MCF 10A (cell line): ENCODE measurements at regions not wholly inside any gene's neighbourhood (a gene's known extent, or its start where the extent isn't known, plus 50 kb on each side); places are given as distances from the start of the nearest gene placed in this dataset.

Source experiments
- BruUV-seq: library from RNA; stranded (reverse); fragments of 400-500 nt; replicated peaks from 2 replicates; lab custom pipeline; 2021; lab: Mats Ljungman, UMichigan
- CTCF ChIA-PET: fragments of 300-600 bp; sonication (Branson Sonifier 250); formaldehyde crosslinking; extraction: SDS; loops from one replicate; lab custom pipeline; 2021; ENCODE audit warnings: antibody characterized with exemption, inconsistent platforms; lab: Yijun Ruan, JAX
- POLR2A ChIA-PET: fragments of 300-600, 350-650 bp; sonication (Branson Sonifier 250); formaldehyde crosslinking; extraction: SDS; loops from one replicate; lab custom pipeline; 2020; ENCODE audit warnings: antibody characterized with exemption, inconsistent platforms; lab: Yijun Ruan, JAX
- DNase-seq: peaks from one replicate; pipeline ENCODE4 v3.0.0-alpha.2; 2018; ENCODE audit not compliant: unreplicated experiment
- H3K27ac Mint-ChIP-seq: one replicate; pipeline ENCODE4 v1.8.0; 2022; ENCODE audit warnings: mild to moderate bottlenecking, low read depth, mixed read lengths; ENCODE audit not compliant: unreplicated experiment
- H3K27me3 Mint-ChIP-seq: one replicate; pipeline ENCODE4 v1.8.0; 2022; ENCODE audit warnings: mixed read lengths; ENCODE audit not compliant: insufficient read depth, unreplicated experiment
- H3K36me3 Mint-ChIP-seq: one replicate; pipeline ENCODE4 v1.8.0; 2022; ENCODE audit warnings: mild to moderate bottlenecking, moderate library complexity, mixed read lengths; ENCODE audit not compliant: insufficient read depth, unreplicated experiment
- H3K4me1 Mint-ChIP-seq: one replicate; pipeline ENCODE4 v1.8.0; 2022; ENCODE audit warnings: mixed read lengths; ENCODE audit not compliant: insufficient read depth, unreplicated experiment
- H3K4me3 Mint-ChIP-seq: one replicate; pipeline ENCODE4 v1.8.0; 2022; ENCODE audit warnings: mild to moderate bottlenecking, moderate library complexity, mixed read lengths; ENCODE audit not compliant: unreplicated experiment
- H3K9me3 Mint-ChIP-seq: one replicate; pipeline ENCODE4 v1.8.0; 2022; ENCODE audit warnings: mixed read lengths; ENCODE audit not compliant: unreplicated experiment
- intact Hi-C: fragments of 100-400 bp; cut with micrococcal nuclease; formaldehyde crosslinking; loops from 2 replicates; pipeline ENCODE4 v1.14.1; 2022
- TF ChIP-seq, protein P1 (sequence below): fragments of 200-600 bp; IDR thresholded peaks from one replicate; pipeline ENCODE4 v1.8.0; 2022; ENCODE audit warnings: antibody characterized with exemption, mild to moderate bottlenecking; ENCODE audit not compliant: unreplicated experiment

DNA sequence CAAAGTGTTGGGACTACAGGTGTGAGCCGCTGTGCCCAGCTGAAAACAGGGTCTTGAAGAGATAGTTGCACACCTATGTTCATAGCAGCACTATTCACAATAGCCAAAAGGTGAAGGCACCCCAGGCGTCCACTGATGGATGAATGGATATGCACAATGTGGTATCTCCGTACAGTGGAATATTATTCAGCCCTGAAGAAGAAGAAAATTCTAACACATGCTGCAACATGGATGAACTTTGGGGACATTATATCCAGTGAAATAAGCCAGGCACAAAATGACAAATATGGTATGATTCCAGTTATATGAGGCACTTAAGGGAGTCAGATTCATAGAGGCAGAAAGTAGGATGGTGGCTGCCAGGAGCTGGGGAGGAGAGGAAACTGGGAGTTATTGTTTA is 137.6 kb upstream of the WNT4 start:
- Mint-ChIP-seq H3K27me3 (peaks cover 84% of the 10 kb centered on the region), H3K9me3 (peaks cover 14% of the 10 kb centered on the region), H3K27ac (no peak overlapping the region), H3K4me1 (no peaks in the 10 kb centered on the region), H3K36me3 (no peaks in the 10 kb centered on the region), H3K4me3 (no peak overlapping the region)
- TF ChIP-seq, protein P1, sequence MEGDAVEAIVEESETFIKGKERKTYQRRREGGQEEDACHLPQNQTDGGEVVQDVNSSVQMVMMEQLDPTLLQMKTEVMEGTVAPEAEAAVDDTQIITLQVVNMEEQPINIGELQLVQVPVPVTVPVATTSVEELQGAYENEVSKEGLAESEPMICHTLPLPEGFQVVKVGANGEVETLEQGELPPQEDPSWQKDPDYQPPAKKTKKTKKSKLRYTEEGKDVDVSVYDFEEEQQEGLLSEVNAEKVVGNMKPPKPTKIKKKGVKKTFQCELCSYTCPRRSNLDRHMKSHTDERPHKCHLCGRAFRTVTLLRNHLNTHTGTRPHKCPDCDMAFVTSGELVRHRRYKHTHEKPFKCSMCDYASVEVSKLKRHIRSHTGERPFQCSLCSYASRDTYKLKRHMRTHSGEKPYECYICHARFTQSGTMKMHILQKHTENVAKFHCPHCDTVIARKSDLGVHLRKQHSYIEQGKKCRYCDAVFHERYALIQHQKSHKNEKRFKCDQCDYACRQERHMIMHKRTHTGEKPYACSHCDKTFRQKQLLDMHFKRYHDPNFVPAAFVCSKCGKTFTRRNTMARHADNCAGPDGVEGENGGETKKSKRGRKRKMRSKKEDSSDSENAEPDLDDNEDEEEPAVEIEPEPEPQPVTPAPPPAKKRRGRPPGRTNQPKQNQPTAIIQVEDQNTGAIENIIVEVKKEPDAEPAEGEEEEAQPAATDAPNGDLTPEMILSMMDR = no peak
- CTCF ChIA-PET = no interaction called here
- intact Hi-C loops = no loop called here
- no TSS peak for BruUV-seq
- POLR2A ChIA-PET = no interaction called here
- no peak for DNase-seq

DNA sequence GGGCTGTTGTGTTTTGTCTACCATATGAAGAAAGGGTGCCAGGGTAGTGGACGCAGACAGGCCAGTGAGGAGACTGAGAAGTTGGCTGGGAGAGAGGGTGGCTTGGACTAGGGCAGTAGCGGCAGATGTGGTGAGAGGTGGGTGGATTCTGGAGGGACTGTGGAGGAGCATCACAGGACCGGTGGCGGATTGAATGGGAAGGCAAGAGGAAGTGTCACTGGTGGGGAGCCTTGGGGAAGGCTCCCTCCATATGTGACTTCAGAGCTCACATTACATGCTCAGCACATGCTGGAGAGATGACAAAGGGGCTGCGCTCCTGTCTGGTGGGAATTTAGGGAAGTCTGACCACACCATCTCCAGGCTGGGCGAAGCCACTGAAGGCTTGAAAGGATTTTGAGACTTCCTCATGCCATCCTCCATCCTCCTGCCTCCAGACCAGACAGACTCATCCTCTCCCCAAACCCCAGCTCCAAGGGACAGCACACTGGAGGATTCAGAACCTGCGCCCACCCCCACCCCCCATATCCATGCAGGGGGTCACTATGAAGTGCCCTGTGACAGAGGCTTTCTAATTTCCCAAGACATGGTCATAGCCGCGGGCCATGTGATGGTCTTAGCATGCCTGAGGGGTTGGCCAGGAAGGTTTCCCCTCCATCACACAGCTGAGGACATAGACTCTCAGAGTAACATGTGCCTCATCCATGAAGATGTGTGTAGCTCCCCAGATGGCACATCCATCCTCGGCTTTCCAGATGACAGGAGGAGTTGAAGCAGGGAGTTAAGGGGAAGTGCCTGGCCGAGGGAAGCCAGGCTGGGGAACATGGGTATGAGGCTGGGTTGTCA is 138.8 kb upstream of the WNT4 start:
- no peak overlapping the region for H3K4me3 Mint-ChIP-seq
- peaks cover 78% of the 10 kb centered on the region for H3K27me3 Mint-ChIP-seq
- no peak overlapping the region for H3K27ac Mint-ChIP-seq
- peaks cover 14% of the 10 kb centered on the region for H3K9me3 Mint-ChIP-seq
- no peak for DNase-seq
- TF ChIP-seq, protein P1 = no peak
- H3K36me3 Mint-ChIP-seq = no peaks in the 10 kb centered on the region
- no TSS peak for BruUV-seq
- H3K4me1 Mint-ChIP-seq = no peaks in the 10 kb centered on the region
- ChIA-PET CTCF (interaction anchor here (0.6 kb wide), 1 partner anchor 183 kb away, joined by 3 read pairs; no protein-coding TSS in a partner anchor), POLR2A (no interaction called here)
- intact Hi-C loops = no loop called here

DNA sequence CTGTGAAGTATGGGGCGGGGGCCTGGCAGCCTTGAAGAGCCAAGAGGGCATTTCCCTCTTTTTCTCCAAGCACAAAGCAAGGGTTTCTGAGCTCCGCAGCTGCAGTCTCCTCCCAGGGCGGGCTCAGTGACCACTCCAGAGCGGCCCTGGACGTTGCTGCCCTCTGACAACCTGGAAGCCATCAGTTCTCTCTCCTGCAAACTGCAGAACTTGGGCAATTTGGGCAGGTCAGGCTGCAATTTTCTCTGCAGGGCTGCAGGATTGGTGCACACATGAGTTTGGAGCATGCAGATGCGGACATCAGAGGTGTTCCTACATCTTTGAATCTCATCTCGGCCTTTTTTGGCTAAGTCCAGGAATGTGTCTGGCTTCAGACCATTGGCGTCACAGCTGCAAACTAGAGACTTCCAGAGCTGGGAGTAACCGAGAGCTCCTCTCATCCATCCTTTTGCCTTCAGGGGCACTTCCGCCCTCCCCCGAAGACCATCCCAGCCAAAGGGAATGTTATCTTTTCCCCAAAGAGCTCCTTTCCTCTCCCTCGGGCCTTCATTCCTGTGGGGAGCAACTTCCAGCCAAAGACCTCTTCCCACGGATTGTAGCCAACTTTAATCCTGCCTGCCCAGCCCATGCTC is 139.6 kb upstream of the WNT4 start:
- ChIA-PET CTCF (no interaction called here), POLR2A (no interaction called here)
- Mint-ChIP-seq H3K36me3 (no peaks in the 10 kb centered on the region), H3K27ac (no peak overlapping the region), H3K4me3 (no peak overlapping the region), H3K27me3 (peaks cover 70% of the 10 kb centered on the region), H3K9me3 (peaks cover 14% of the 10 kb centered on the region), H3K4me1 (no peaks in the 10 kb centered on the region)
- BruUV-seq = no TSS peak
- no peak for DNase-seq
- intact Hi-C loops = no loop called here
- TF ChIP-seq, protein P1 = no peak

DNA sequence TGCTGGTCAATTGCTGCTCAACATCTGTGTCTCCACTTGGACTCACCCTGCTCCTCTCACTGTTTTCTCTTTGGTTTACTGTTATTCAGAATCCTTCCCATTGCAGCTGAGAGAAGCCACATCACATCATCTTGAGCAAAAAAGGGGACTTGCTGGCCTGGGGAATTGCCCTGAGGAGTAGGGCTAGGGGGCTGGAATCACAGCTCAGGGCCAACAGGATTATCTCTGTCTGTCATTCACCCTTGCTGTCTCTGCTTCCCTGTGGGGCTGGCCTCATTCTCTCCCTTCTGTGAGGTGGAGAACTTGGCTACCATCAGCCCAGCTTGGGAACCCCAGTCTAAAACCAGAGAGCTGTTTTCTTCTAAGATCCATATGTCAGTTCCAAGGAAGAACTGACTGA is 140.7 kb upstream of the WNT4 start:
- Mint-ChIP-seq H3K9me3 (peaks cover 14% of the 10 kb centered on the region), H3K4me3 (no peak overlapping the region), H3K27ac (no peak overlapping the region), H3K4me1 (no peaks in the 10 kb centered on the region), H3K36me3 (no peaks in the 10 kb centered on the region), H3K27me3 (peaks cover 59% of the 10 kb centered on the region)
- no peak for DNase-seq
- no TSS peak for BruUV-seq
- ChIA-PET CTCF (no interaction called here), POLR2A (no interaction called here)
- TF ChIP-seq, protein P1 = no peak
- intact Hi-C loops = no loop called here
